ENCODE measurements at regions not wholly inside any gene's neighbourhood (a gene's known extent, or its start where the extent isn't known, plus 50 kb on each side); places are given as distances from the start of the nearest gene placed in this dataset.
A peak's percentile ranks its signal among the peaks of the same experiment; 100 is the strongest.

- H3K9me2 ChIP-seq (replicated peaks; ENCODE audit: control insufficient read depth, low read length): no peaks in the 10 kb centered on the region
- H3K36me3 ChIP-seq (ENCODE audit: control insufficient read depth, low read length): no peaks in the 10 kb centered on the region
- peaks cover 7% of the 10 kb centered on the region; the same call in 1 of the 2 replicates for H3K79me2 ChIP-seq (ENCODE audit: control insufficient read depth, low read length)
- peak overlapping the region; percentile 46 for H3K4me3 ChIP-seq (ENCODE audit: low read length)
- H3K27me3 ChIP-seq (ENCODE audit: control insufficient read depth, low read length): no peaks in the 10 kb centered on the region
- H4K20me1 ChIP-seq (ENCODE audit: control insufficient read depth, insufficient read depth, low read depth, low read length): no peaks in the 10 kb centered on the region
- H3K4me1 ChIP-seq (ENCODE audit: control insufficient read depth, low read length): peaks cover 59% of the 10 kb centered on the region
- H3K9me3 ChIP-seq (ENCODE audit: control insufficient read depth, insufficient read depth, low read length): no peaks in the 10 kb centered on the region
- peaks cover 10% of the 10 kb centered on the region for H3F3A ChIP-seq (ENCODE audit: control insufficient read depth, insufficient read depth)
- H3K4me2 ChIP-seq (ENCODE audit: low read length): peak overlapping the region; percentile 64
- peak overlapping the region; percentile 51 for H3K27ac ChIP-seq (ENCODE audit: low read depth, low read length)
- TF ChIP-seq CTCF (IDR thresholded peaks at IDR 0.05; ENCODE audit: low read depth, low read length, poor library complexity, severe bottlenecking) (no peak), EZH2phosphoT487 (IDR thresholded peaks at IDR 0.05; ENCODE audit: borderline replicate concordance, low read length) (no peak)
Measured at GRCh38 chr2:8628866-8629209, 53.0 kb upstream of the ID2 start.

DNA sequence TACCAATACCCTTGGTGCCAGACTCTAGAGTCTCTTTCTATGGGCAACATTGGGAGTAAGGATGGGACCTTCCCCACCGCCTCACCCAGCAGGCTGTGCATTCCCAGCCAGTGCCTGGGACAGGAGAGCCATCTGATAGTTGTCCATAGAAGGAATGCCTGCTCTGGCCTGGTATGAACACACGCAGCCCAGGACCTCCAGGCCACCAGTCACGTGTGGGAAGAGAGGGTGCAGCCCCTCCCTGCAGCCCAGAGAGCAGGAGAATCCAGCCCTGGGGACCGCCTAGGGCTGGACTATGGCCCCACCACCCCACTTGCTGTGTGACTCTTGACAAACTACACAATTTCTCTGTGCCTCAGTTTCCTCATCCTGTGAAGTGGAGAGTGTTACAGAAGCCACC, 52.5 kb upstream of the ID2 start:
- Histone ChIP-seq H3K27ac (ENCODE audit: low read depth, low read length) (peak overlapping the region; percentile 51), H3K27me3 (ENCODE audit: control insufficient read depth, low read length) (no peaks in the 10 kb centered on the region), H3K36me3 (ENCODE audit: control insufficient read depth, low read length) (no peaks in the 10 kb centered on the region), H3F3A (ENCODE audit: control insufficient read depth, insufficient read depth) (peaks cover 10% of the 10 kb centered on the region), H3K79me2 (ENCODE audit: control insufficient read depth, low read length) (peaks cover 7% of the 10 kb centered on the region; the same call in 1 of the 2 replicates), H4K20me1 (ENCODE audit: control insufficient read depth, insufficient read depth, low read depth, low read length) (no peaks in the 10 kb centered on the region), H3K9me2 (replicated peaks; ENCODE audit: control insufficient read depth, low read length) (no peaks in the 10 kb centered on the region), H3K9me3 (ENCODE audit: control insufficient read depth, insufficient read depth, low read length) (no peaks in the 10 kb centered on the region), H3K4me2 (ENCODE audit: low read length) (peak overlapping the region; percentile 64), H3K4me3 (ENCODE audit: low read length) (peak overlapping the region; percentile 46), H3K4me1 (ENCODE audit: control insufficient read depth, low read length) (peaks cover 59% of the 10 kb centered on the region)
- TF ChIP-seq CTCF (IDR thresholded peaks at IDR 0.05; ENCODE audit: low read depth, low read length, poor library complexity, severe bottlenecking) (no peak), EZH2phosphoT487 (IDR thresholded peaks at IDR 0.05; ENCODE audit: borderline replicate concordance, low read length) (no peak)

DNA sequence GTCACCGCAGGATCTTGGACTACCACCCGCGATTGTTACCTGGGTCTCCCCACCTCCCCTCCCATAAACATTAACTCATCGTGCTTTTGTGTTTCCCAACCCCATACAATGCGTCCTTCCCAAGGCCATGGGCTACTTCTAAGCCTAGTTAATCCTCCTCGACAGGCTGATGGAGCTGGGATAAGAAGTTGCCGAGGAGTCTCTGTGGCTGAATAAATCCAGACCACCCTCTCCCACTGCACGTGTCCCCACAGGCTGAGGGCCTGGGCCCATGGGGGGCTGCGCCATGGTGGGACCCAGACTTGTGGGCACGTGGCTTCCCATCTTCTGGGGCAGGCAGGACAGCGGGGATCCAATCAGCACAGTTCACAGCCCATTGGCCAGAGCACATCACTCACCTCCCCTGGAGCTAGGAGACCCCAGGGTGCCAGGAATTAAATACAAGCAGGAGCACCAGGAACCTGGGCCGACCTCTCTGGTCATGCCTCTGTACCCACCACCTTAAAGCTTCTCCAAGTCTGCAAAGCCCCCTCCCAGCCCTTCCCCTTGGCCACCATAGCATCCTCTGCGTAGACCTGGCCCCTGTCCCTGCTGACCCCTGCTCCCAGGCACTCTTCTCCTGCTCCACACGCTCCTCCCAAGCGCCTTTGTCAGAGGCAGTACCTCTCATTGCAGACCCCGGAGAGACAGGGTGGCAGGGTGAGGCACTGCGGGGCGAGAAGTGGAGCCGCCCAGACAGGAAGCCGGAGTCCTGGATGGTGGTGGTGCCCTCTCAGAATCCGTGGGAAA, 51.0 kb upstream of the ID2 start:
- no peaks in the 10 kb centered on the region for H3K36me3 ChIP-seq (ENCODE audit: control insufficient read depth, low read length)
- H3K4me2 ChIP-seq (ENCODE audit: low read length): peak overlapping the region; percentile 85
- H3K27me3 ChIP-seq (ENCODE audit: control insufficient read depth, low read length): no peaks in the 10 kb centered on the region
- H3K27ac ChIP-seq (ENCODE audit: low read depth, low read length): peak overlapping the region; percentile 77
- H3K4me1 ChIP-seq (ENCODE audit: control insufficient read depth, low read length): peaks cover 59% of the 10 kb centered on the region
- no peaks in the 10 kb centered on the region for H3K9me2 ChIP-seq (replicated peaks; ENCODE audit: control insufficient read depth, low read length)
- H3K79me2 ChIP-seq (ENCODE audit: control insufficient read depth, low read length): peaks cover 7% of the 10 kb centered on the region; the same call in 1 of the 2 replicates
- H3K9me3 ChIP-seq (ENCODE audit: control insufficient read depth, insufficient read depth, low read length): no peaks in the 10 kb centered on the region
- H3K4me3 ChIP-seq (ENCODE audit: low read length): peak overlapping the region; percentile 71
- TF ChIP-seq CTCF (IDR thresholded peaks at IDR 0.05; ENCODE audit: low read depth, low read length, poor library complexity, severe bottlenecking) (no peak), EZH2phosphoT487 (IDR thresholded peaks at IDR 0.05; ENCODE audit: borderline replicate concordance, low read length) (no peak)
- peaks cover 10% of the 10 kb centered on the region for H3F3A ChIP-seq (ENCODE audit: control insufficient read depth, insufficient read depth)
- no peaks in the 10 kb centered on the region for H4K20me1 ChIP-seq (ENCODE audit: control insufficient read depth, insufficient read depth, low read depth, low read length)

Measured in DOHH2 (cell line).